Endothelial cell of umbilical vein (primary cell): ENCODE measurements at regions not wholly inside any gene's neighbourhood (a gene's known extent, or its start where the extent isn't known, plus 50 kb on each side); places are given as distances from the start of the nearest gene placed in this dataset.

Experiments
- CTCF ChIP-seq, 2 donors: IDR thresholded peaks; 1 replicate in 1 of 2; 2 replicates in 1 of 2; pipeline ENCODE4 v1.5.1; 2011; ENCODE audit warnings: low read length in 2 of 2, mild to moderate bottlenecking in 2 of 2, moderate library complexity in 2 of 2, control low read depth in 1 of 2, inconsistent platforms in 1 of 2, low read depth in 1 of 2; ENCODE audit not compliant: insufficient read depth in 1 of 2; ENCODE audit errors: extremely low read depth in 1 of 2
- GATA2 ChIP-seq: IDR thresholded peaks from 2 replicates; pipeline ENCODE4 v1.7.0; 2011; ENCODE audit warnings: low read depth, mild to moderate bottlenecking, moderate library complexity, mixed read lengths, low read length; ENCODE audit not compliant: insufficient read length, insufficient read depth
- MYC ChIP-seq: IDR thresholded peaks from one replicate; pipeline ENCODE4 v1.6.1; 2011; ENCODE audit warnings: mild to moderate bottlenecking, low read depth, low read length
- POLR2A ChIP-seq: IDR thresholded peaks from 2 replicates; pipeline ENCODE4 v1.6.1; 2012; ENCODE audit warnings: low read depth, mild to moderate bottlenecking, control low read depth, low read length

DNA sequence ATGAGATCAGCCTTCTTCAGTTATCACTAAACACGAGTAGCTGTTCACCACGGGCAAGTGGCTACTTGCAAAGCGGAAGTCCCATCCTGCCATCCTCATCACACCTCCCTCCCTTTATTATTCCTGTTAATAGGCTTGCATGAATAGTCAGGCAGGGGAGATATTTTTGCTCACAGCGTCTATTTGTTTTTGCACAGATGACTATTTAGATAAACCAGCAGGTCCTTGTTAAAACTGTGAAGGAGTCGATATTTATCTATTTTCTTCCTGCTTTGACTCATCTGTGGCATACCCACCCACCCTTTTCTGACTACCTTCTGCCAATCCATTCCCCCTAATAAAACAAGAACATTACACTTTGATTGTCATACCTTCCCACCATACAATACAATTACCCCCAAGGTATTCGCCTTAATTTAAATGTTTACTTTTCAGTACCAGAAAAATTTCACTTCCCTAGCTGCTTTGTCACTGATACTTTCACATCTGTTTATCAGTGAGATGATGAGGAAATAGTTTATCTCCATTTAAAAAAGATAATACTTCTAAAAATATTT lies 96.6 kb upstream of the BANK1 start:
- TF ChIP-seq POLR2A (no peak), GATA2 (no peak), MYC (no peak), CTCF (IDR thresholded peaks at IDR 0.05; ENCODE audit: extremely low read depth in 1 of 2, insufficient read depth in 1 of 2, low read depth in 1 of 2, low read length in 2 of 2) (no peak)
